HEK293 (cell line): ENCODE measurements at regions not wholly inside any gene's neighbourhood (a gene's known extent, or its start where the extent isn't known, plus 50 kb on each side); places are given as distances from the start of the nearest gene placed in this dataset.

ENCODE experiments used
- CTCF ChIA-PET: fragments of 350-600 bp; formaldehyde crosslinking; extraction: SDS; loops from one replicate; lab custom pipeline; 2021; ENCODE audit warnings: antibody characterized with exemption; lab: Yijun Ruan, JAX
- POLR2A ChIA-PET: fragments of 300-600 bp; formaldehyde crosslinking; extraction: SDS; loops from one replicate; lab custom pipeline; 2020; ENCODE audit warnings: antibody characterized with exemption, inconsistent platforms; lab: Yijun Ruan, JAX
- H3K27ac ChIP-seq: fragments of 200-500 bp; sonication (Bioruptor generic); 2 replicates; pipeline ENCODE4 v1.5.1; 2014; ENCODE audit warnings: low read depth, low read length, control low read depth, inconsistent platforms; ENCODE audit errors: extremely low read depth
- H3K36me3 ChIP-seq, 2 experiments: fragments of 200-500 bp in 1 of 2; sonication (Bioruptor generic) in 1 of 2; 1 replicate in 1 of 2; 2 replicates in 1 of 2; pipeline ENCODE4 v1.5.1; 2014 to 2017; ENCODE audit warnings: inconsistent platforms in 2 of 2, low read length in 2 of 2; ENCODE audit not compliant: control insufficient read depth in 2 of 2, insufficient read depth in 1 of 2
- H3K4me1 ChIP-seq: fragments of 200-500 bp; sonication (Bioruptor generic); 2 replicates; pipeline ENCODE4 v1.5.1; 2014; ENCODE audit warnings: mild to moderate bottlenecking, low read length, inconsistent platforms; ENCODE audit not compliant: control insufficient read depth, insufficient read depth
- H3K4me3 ChIP-seq: 2 replicates; pipeline ENCODE4 v1.5.1; 2011; ENCODE audit warnings: low read depth, mild to moderate bottlenecking, control low read depth, low read length, moderate library complexity
- H3K9me3 ChIP-seq: fragments of 200-500 bp; sonication (Bioruptor generic); 2 replicates; pipeline ENCODE4 v1.5.1; 2014; ENCODE audit warnings: low read depth, low read length, inconsistent platforms; ENCODE audit not compliant: control insufficient read depth, insufficient read depth
- ZIC2 ChIP-seq: fragments of 450-650 bp; formaldehyde crosslinking; IDR thresholded peaks from 2 replicates; pipeline ENCODE4 v1.5.1; 2016; ENCODE audit warnings: missing biosample characterization, missing genetic modification characterization
- ZNF121 ChIP-seq: fragments of 450-650 bp; formaldehyde crosslinking; IDR thresholded peaks from 2 replicates; pipeline ENCODE4 v1.5.1; 2016; ENCODE audit warnings: missing biosample characterization, missing genetic modification characterization
- ZNF37A ChIP-seq: fragments of 450-650 bp; IDR thresholded peaks from 2 replicates; pipeline ENCODE4 v1.5.1; 2018; ENCODE audit warnings: missing biosample characterization, missing genetic modification characterization
- ZNF473 ChIP-seq: fragments of 450-650 bp; formaldehyde crosslinking; IDR thresholded peaks from 2 replicates; pipeline ENCODE4 v1.5.1; 2017; ENCODE audit warnings: missing biosample characterization, missing genetic modification characterization
- ZNF658 ChIP-seq: fragments of 450-650 bp; formaldehyde crosslinking; IDR thresholded peaks from 2 replicates; pipeline ENCODE4; 2016; ENCODE audit warnings: missing biosample characterization, missing genetic modification characterization
- ZNF768 ChIP-seq: fragments of 450-650 bp; formaldehyde crosslinking; IDR thresholded peaks from 2 replicates; pipeline ENCODE4 v1.5.1; 2018; ENCODE audit warnings: missing biosample characterization, mild to moderate bottlenecking, missing genetic modification characterization
- TF ChIP-seq, protein P1 (sequence below): fragments of 450-650 bp; formaldehyde crosslinking; IDR thresholded peaks from 2 replicates; pipeline ENCODE4 v1.5.1; 2016; ENCODE audit warnings: missing biosample characterization, missing genetic modification characterization, borderline replicate concordance
- TF ChIP-seq, protein P2 (sequence below): fragments of 450-650 bp; IDR thresholded peaks from 2 replicates; pipeline ENCODE4 v1.5.1; 2018; ENCODE audit warnings: missing biosample characterization, missing genetic modification characterization
- TF ChIP-seq, protein P3 (sequence below): fragments of 450-650 bp; formaldehyde crosslinking; IDR thresholded peaks from 2 replicates; pipeline ENCODE4 v1.5.1; 2017; ENCODE audit warnings: missing biosample characterization, missing genetic modification characterization
- TF ChIP-seq, protein P4 (sequence below): fragments of 450-650 bp; formaldehyde crosslinking; IDR thresholded peaks from 2 replicates; pipeline ENCODE4 v1.5.1; 2016; ENCODE audit warnings: missing biosample characterization, missing genetic modification characterization
- TF ChIP-seq, protein P5 (sequence below): fragments of 450-650 bp; formaldehyde crosslinking; IDR thresholded peaks from 2 replicates; pipeline ENCODE4 v1.5.1; 2016; ENCODE audit warnings: missing biosample characterization, missing genetic modification characterization

DNA sequence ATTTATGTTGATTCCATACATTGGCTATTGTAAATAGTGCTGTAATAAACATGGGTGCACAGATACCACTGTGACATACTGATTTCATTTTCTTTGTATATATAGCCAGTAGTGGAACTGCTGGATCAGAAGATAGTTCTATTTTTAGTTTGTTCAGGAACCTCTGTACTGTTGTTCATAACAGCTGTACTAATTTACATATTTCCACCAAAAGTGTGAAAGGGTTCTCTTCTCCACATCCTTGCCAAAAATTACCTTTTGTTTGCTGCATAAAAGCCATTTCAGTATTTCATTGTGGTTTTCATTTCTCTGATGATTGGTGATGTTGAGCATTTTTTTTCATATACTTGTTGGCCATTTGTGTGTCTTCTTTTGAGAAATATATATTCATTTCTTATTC lies 1962.1 kb downstream of the PCDH9 start (continued):
- TF ChIP-seq, protein P1, sequence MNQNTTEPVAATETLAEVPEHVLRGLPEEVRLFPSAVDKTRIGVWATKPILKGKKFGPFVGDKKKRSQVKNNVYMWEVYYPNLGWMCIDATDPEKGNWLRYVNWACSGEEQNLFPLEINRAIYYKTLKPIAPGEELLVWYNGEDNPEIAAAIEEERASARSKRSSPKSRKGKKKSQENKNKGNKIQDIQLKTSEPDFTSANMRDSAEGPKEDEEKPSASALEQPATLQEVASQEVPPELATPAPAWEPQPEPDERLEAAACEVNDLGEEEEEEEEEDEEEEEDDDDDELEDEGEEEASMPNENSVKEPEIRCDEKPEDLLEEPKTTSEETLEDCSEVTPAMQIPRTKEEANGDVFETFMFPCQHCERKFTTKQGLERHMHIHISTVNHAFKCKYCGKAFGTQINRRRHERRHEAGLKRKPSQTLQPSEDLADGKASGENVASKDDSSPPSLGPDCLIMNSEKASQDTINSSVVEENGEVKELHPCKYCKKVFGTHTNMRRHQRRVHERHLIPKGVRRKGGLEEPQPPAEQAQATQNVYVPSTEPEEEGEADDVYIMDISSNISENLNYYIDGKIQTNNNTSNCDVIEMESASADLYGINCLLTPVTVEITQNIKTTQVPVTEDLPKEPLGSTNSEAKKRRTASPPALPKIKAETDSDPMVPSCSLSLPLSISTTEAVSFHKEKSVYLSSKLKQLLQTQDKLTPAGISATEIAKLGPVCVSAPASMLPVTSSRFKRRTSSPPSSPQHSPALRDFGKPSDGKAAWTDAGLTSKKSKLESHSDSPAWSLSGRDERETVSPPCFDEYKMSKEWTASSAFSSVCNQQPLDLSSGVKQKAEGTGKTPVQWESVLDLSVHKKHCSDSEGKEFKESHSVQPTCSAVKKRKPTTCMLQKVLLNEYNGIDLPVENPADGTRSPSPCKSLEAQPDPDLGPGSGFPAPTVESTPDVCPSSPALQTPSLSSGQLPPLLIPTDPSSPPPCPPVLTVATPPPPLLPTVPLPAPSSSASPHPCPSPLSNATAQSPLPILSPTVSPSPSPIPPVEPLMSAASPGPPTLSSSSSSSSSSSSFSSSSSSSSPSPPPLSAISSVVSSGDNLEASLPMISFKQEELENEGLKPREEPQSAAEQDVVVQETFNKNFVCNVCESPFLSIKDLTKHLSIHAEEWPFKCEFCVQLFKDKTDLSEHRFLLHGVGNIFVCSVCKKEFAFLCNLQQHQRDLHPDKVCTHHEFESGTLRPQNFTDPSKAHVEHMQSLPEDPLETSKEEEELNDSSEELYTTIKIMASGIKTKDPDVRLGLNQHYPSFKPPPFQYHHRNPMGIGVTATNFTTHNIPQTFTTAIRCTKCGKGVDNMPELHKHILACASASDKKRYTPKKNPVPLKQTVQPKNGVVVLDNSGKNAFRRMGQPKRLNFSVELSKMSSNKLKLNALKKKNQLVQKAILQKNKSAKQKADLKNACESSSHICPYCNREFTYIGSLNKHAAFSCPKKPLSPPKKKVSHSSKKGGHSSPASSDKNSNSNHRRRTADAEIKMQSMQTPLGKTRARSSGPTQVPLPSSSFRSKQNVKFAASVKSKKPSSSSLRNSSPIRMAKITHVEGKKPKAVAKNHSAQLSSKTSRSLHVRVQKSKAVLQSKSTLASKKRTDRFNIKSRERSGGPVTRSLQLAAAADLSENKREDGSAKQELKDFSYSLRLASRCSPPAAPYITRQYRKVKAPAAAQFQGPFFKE (tag by site-specific recombination): no peak
- no peak for TF ChIP-seq ZNF473

DNA sequence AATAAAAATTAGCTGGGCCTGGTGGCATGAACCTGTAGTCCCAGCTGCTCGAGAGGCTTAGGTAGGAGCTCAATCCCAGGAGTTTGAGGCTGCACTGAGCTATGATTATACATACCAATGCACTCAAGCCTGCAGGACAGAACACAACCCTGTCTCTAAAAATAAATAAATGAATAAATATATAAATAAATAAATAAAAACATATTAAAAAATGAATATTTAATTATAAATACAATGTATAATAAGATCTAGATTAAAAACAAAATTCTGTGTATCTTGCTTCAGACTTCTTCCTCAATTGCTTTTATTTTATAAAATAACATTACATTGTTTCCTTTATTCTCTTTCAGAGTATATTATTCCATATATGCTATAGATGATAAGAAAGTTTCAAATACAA lies 1964.1 kb downstream of the PCDH9 start:
- CTCF ChIA-PET: no interaction called here
- H3K4me1 ChIP-seq: no peaks in the 10 kb centered on the region
- H3K36me3 ChIP-seq: no peaks in the 10 kb centered on the region
- no peak overlapping the region for H3K27ac ChIP-seq
- no peak overlapping the region for H3K4me3 ChIP-seq
- TF ChIP-seq ZNF658 (no peak), ZNF37A (tag by site-specific recombination) (no peak), ZNF768 (tag by site-specific recombination) (no peak), ZIC2 (tag by site-specific recombination) (no peak), ZNF121 (no peak)
- TF ChIP-seq, protein P2, sequence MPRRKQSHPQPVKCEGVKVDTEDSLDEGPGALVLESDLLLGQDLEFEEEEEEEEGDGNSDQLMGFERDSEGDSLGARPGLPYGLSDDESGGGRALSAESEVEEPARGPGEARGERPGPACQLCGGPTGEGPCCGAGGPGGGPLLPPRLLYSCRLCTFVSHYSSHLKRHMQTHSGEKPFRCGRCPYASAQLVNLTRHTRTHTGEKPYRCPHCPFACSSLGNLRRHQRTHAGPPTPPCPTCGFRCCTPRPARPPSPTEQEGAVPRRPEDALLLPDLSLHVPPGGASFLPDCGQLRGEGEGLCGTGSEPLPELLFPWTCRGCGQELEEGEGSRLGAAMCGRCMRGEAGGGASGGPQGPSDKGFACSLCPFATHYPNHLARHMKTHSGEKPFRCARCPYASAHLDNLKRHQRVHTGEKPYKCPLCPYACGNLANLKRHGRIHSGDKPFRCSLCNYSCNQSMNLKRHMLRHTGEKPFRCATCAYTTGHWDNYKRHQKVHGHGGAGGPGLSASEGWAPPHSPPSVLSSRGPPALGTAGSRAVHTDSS (tag by site-specific recombination): no peak
- TF ChIP-seq, protein P3, sequence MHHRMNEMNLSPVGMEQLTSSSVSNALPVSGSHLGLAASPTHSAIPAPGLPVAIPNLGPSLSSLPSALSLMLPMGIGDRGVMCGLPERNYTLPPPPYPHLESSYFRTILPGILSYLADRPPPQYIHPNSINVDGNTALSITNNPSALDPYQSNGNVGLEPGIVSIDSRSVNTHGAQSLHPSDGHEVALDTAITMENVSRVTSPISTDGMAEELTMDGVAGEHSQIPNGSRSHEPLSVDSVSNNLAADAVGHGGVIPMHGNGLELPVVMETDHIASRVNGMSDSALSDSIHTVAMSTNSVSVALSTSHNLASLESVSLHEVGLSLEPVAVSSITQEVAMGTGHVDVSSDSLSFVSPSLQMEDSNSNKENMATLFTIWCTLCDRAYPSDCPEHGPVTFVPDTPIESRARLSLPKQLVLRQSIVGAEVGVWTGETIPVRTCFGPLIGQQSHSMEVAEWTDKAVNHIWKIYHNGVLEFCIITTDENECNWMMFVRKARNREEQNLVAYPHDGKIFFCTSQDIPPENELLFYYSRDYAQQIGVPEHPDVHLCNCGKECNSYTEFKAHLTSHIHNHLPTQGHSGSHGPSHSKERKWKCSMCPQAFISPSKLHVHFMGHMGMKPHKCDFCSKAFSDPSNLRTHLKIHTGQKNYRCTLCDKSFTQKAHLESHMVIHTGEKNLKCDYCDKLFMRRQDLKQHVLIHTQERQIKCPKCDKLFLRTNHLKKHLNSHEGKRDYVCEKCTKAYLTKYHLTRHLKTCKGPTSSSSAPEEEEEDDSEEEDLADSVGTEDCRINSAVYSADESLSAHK (tag by site-specific recombination): no peak
- TF ChIP-seq, protein P4, sequence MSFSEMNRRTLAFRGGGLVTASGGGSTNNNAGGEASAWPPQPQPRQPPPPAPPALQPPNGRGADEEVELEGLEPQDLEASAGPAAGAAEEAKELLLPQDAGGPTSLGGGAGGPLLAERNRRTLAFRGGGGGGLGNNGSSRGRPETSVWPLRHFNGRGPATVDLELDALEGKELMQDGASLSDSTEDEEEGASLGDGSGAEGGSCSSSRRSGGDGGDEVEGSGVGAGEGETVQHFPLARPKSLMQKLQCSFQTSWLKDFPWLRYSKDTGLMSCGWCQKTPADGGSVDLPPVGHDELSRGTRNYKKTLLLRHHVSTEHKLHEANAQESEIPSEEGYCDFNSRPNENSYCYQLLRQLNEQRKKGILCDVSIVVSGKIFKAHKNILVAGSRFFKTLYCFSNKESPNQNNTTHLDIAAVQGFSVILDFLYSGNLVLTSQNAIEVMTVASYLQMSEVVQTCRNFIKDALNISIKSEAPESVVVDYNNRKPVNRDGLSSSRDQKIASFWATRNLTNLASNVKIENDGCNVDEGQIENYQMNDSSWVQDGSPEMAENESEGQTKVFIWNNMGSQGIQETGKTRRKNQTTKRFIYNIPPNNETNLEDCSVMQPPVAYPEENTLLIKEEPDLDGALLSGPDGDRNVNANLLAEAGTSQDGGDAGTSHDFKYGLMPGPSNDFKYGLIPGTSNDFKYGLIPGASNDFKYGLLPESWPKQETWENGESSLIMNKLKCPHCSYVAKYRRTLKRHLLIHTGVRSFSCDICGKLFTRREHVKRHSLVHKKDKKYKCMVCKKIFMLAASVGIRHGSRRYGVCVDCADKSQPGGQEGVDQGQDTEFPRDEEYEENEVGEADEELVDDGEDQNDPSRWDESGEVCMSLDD (tag by site-specific recombination): no peak
- TF ChIP-seq, protein P5, sequence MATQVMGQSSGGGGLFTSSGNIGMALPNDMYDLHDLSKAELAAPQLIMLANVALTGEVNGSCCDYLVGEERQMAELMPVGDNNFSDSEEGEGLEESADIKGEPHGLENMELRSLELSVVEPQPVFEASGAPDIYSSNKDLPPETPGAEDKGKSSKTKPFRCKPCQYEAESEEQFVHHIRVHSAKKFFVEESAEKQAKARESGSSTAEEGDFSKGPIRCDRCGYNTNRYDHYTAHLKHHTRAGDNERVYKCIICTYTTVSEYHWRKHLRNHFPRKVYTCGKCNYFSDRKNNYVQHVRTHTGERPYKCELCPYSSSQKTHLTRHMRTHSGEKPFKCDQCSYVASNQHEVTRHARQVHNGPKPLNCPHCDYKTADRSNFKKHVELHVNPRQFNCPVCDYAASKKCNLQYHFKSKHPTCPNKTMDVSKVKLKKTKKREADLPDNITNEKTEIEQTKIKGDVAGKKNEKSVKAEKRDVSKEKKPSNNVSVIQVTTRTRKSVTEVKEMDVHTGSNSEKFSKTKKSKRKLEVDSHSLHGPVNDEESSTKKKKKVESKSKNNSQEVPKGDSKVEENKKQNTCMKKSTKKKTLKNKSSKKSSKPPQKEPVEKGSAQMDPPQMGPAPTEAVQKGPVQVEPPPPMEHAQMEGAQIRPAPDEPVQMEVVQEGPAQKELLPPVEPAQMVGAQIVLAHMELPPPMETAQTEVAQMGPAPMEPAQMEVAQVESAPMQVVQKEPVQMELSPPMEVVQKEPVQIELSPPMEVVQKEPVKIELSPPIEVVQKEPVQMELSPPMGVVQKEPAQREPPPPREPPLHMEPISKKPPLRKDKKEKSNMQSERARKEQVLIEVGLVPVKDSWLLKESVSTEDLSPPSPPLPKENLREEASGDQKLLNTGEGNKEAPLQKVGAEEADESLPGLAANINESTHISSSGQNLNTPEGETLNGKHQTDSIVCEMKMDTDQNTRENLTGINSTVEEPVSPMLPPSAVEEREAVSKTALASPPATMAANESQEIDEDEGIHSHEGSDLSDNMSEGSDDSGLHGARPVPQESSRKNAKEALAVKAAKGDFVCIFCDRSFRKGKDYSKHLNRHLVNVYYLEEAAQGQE (tag by site-specific recombination): no peak
- TF ChIP-seq, all 188 proteins: peak for 0
- POLR2A ChIA-PET: no interaction called here
- H3K9me3 ChIP-seq: no peaks in the 10 kb centered on the region
